OCI-M2 (cell line): ENCODE measurements at regions not wholly inside any gene's neighbourhood (a gene's known extent, or its start where the extent isn't known, plus 50 kb on each side); places are given as distances from the start of the nearest gene placed in this dataset.
"Not testable (repeated sequence)": the region's sequence is repeated elsewhere in the genome, so short reads cannot be mapped to it uniquely, and the experiment has no call there.

ENCODE experiments used
- DNase-seq: peaks from one replicate; lab custom pipeline; 2025; ENCODE audit not compliant: unreplicated experiment; lab: John Stamatoyannopoulos, UW

- DNase-seq, result no peak
Measured at GRCh38 chr3:72270072-72270681, 485.2 kb upstream of the PROK2 start.

- DNase-seq, result no peak
Measured at GRCh38 chr3:72269475-72269874, 484.5 kb upstream of the PROK2 start.

- not testable (repeated sequence) for DNase-seq
Measured at GRCh38 chr3:72266921-72267524, 482.1 kb upstream of the PROK2 start.

- no peak for DNase-seq
Measured at GRCh38 chr3:72266016-72266370, 481.0 kb upstream of the PROK2 start.

GRCh38 chr3:72265256-72266015 lies 480.5 kb upstream of the PROK2 start:
- DNase-seq, result no peak

- DNase-seq, result no peak
Measured at GRCh38 chr3:72263223-72263990, 478.5 kb upstream of the PROK2 start.

GRCh38 chr3:72262736-72263135 lies 477.8 kb upstream of the PROK2 start:
- DNase-seq, result no peak

GRCh38 chr3:72261566-72262564 lies 476.9 kb upstream of the PROK2 start:
- DNase-seq, result no peak

GRCh38 chr3:72260588-72260910 lies 475.6 kb upstream of the PROK2 start:
- DNase-seq, result no peak

GRCh38 chr3:72259755-72260587 lies 475.0 kb upstream of the PROK2 start:
- no peak for DNase-seq

GRCh38 chr3:72258361-72259141 lies 473.6 kb upstream of the PROK2 start:
- DNase-seq, result no peak

- DNase-seq, result no peak
Measured at GRCh38 chr3:72257738-72258137, 472.8 kb upstream of the PROK2 start.

- DNase-seq, result no peak
Measured at GRCh38 chr3:72257203-72257602, 472.3 kb upstream of the PROK2 start.

GRCh38 chr3:72256716-72257115 lies 471.8 kb upstream of the PROK2 start:
- DNase-seq, result no peak

GRCh38 chr3:72255791-72256559 lies 471.0 kb upstream of the PROK2 start:
- DNase-seq, result no peak

- DNase-seq, result no peak
Measured at GRCh38 chr3:72255191-72255590, 470.2 kb upstream of the PROK2 start.

GRCh38 chr3:72254483-72254882 lies 469.5 kb upstream of the PROK2 start:
- DNase-seq, result no peak

- DNase-seq, result no peak
Measured at GRCh38 chr3:72250725-72251124, 465.8 kb upstream of the PROK2 start.
